ENCODE measurements at regions not wholly inside any gene's neighbourhood (a gene's known extent, or its start where the extent isn't known, plus 50 kb on each side); places are given as distances from the start of the nearest gene placed in this dataset.

GRCh38 chr4:182015014-182015413, 228.2 kb upstream of the TENM3 start:
- Histone ChIP-seq H3K9ac (ENCODE audit: insufficient read depth, low read length, poor library complexity, severe bottlenecking) (no peak overlapping the region), H3K4me3 (replicated peaks in 1 of 3; ENCODE audit: low read depth in 2 of 3, low read length in 3 of 3) (no peak overlapping the region)

GRCh38 chr4:182015893-182016292, 227.3 kb upstream of the TENM3 start:
- WGBS (ENCODE audit: insufficient coverage), result no CpG with 5 or more reads among the region's 6 CpGs
- Mint-ChIP-seq H3K36me3 (no peaks in the 10 kb centered on the region), H3K4me3 (no peak overlapping the region), H3K9me3 (peaks cover 0 to 7% (median 3%) of the 10 kb centered on the region in 7 donors), H3K27me3 (ENCODE audit: low read depth in 3 of 3) (no peaks in the 10 kb centered on the region), H3K4me1 (no peaks in the 10 kb centered on the region), H3K27ac (no peak overlapping the region)
- H3K4me1 ChIP-seq (ENCODE audit: control insufficient read depth in 1 of 2, insufficient read depth in 2 of 2, low read length in 2 of 2), result no peaks in the 10 kb centered on the region
- H3K9me3 ChIP-seq (replicated peaks in 1 of 2; ENCODE audit: control insufficient read depth in 1 of 2, insufficient read depth in 1 of 2, low read length in 2 of 2), result peaks cover 0 to 4% of the 10 kb centered on the region in 2 donors
- TF ChIP-seq, protein P1, sequence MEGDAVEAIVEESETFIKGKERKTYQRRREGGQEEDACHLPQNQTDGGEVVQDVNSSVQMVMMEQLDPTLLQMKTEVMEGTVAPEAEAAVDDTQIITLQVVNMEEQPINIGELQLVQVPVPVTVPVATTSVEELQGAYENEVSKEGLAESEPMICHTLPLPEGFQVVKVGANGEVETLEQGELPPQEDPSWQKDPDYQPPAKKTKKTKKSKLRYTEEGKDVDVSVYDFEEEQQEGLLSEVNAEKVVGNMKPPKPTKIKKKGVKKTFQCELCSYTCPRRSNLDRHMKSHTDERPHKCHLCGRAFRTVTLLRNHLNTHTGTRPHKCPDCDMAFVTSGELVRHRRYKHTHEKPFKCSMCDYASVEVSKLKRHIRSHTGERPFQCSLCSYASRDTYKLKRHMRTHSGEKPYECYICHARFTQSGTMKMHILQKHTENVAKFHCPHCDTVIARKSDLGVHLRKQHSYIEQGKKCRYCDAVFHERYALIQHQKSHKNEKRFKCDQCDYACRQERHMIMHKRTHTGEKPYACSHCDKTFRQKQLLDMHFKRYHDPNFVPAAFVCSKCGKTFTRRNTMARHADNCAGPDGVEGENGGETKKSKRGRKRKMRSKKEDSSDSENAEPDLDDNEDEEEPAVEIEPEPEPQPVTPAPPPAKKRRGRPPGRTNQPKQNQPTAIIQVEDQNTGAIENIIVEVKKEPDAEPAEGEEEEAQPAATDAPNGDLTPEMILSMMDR (IDR thresholded peaks at IDR 0.05), result no peak
- no peaks in the 10 kb centered on the region for H3K36me3 ChIP-seq (replicated peaks in 1 of 2; ENCODE audit: control insufficient read depth in 1 of 2, insufficient read depth in 2 of 2, low read length in 2 of 2)
- intact Hi-C loops (cut with micrococcal nuclease), result no loop called here
- H3K27me3 ChIP-seq (ENCODE audit: control insufficient read depth in 2 of 2, insufficient read depth in 2 of 2, low read length in 2 of 2), result no peaks in the 10 kb centered on the region
- DNase-seq, result no peak
- no peaks in the 10 kb centered on the region for H4K20me1 ChIP-seq (ENCODE audit: insufficient read depth, low read length)
- H3K27ac ChIP-seq (ENCODE audit: low read depth in 1 of 2, low read length in 2 of 2), result no peak overlapping the region
- H2AFZ ChIP-seq (ENCODE audit: insufficient read depth, low read depth, low read length, poor library complexity, severe bottlenecking), result no peak overlapping the region
- H3K4me3 ChIP-seq (replicated peaks in 1 of 3; ENCODE audit: low read depth in 2 of 3, low read length in 3 of 3), result no peak overlapping the region
- H3K79me2 ChIP-seq (ENCODE audit: insufficient read depth, low read length), result no peaks in the 10 kb centered on the region
- H3K9ac ChIP-seq (ENCODE audit: insufficient read depth, low read length, poor library complexity, severe bottlenecking), result no peak overlapping the region
- no peak overlapping the region for H3K4me2 ChIP-seq (replicated peaks; ENCODE audit: extremely low read depth, low read length, poor library complexity, severe bottlenecking)

More at GRCh38 chr4:182015014-182015413, 228.2 kb upstream of the TENM3 start:
- TF ChIP-seq, protein P1 (IDR thresholded peaks at IDR 0.05), result no peak
- peaks cover 0 to 4% of the 10 kb centered on the region in 2 donors for H3K9me3 ChIP-seq (replicated peaks in 1 of 2; ENCODE audit: control insufficient read depth in 1 of 2, insufficient read depth in 1 of 2, low read length in 2 of 2)
- no peaks in the 10 kb centered on the region for H4K20me1 ChIP-seq (ENCODE audit: insufficient read depth, low read length)
- Mint-ChIP-seq H3K36me3 (no peaks in the 10 kb centered on the region), H3K9me3 (peaks cover 0 to 5% (median 3%) of the 10 kb centered on the region in 7 donors), H3K27me3 (ENCODE audit: low read depth in 3 of 3) (no peaks in the 10 kb centered on the region), H3K4me1 (no peaks in the 10 kb centered on the region), H3K27ac (no peak overlapping the region), H3K4me3 (no peak overlapping the region)
- intact Hi-C loops (cut with micrococcal nuclease), result no loop called here
- no peak overlapping the region for H3K4me2 ChIP-seq (replicated peaks; ENCODE audit: extremely low read depth, low read length, poor library complexity, severe bottlenecking)
- WGBS (ENCODE audit: insufficient coverage), result 91% methylated on average over 11 of the region's 11 CpGs
- no peak overlapping the region for H2AFZ ChIP-seq (ENCODE audit: insufficient read depth, low read depth, low read length, poor library complexity, severe bottlenecking)
- no peaks in the 10 kb centered on the region for H3K4me1 ChIP-seq (ENCODE audit: control insufficient read depth in 1 of 2, insufficient read depth in 2 of 2, low read length in 2 of 2)
- H3K36me3 ChIP-seq (replicated peaks in 1 of 2; ENCODE audit: control insufficient read depth in 1 of 2, insufficient read depth in 2 of 2, low read length in 2 of 2), result no peaks in the 10 kb centered on the region
- no peaks in the 10 kb centered on the region for H3K27me3 ChIP-seq (ENCODE audit: control insufficient read depth in 2 of 2, insufficient read depth in 2 of 2, low read length in 2 of 2)
- no peak overlapping the region for H3K27ac ChIP-seq (ENCODE audit: low read depth in 1 of 2, low read length in 2 of 2)
- no peak for DNase-seq
- no peaks in the 10 kb centered on the region for H3K79me2 ChIP-seq (ENCODE audit: insufficient read depth, low read length)

Measured in CD14-positive monocyte (primary cell).